ENCODE measurements at regions not wholly inside any gene's neighbourhood (a gene's known extent, or its start where the extent isn't known, plus 50 kb on each side); places are given as distances from the start of the nearest gene placed in this dataset.

DNA sequence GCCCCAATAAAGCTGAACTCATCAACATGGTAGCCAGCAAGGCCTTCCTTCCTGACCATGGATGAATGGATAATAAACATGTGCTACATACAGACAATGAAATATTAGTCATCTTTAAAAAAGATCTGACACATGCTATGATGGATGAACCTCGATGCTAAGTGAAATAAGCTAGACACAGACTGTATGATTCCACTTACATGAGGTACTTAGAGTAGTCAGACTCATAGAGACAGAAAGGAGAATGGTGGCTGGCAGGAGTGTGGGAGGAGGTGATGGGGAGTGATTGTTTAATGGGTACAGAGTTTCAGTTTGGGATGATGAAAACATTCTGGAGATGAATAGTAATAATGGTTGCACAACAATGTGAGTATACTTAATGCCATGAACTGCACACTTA, 114.1 kb upstream of the SORCS3 start:
- ChIA-PET CTCF (no interaction called here), POLR2A (no interaction called here)
- no peak for DNase-seq (ENCODE audit: extremely low spot score)
- no peak for TF ChIP-seq TARDBP (IDR thresholded peaks at IDR 0.05)
- no peak for TF ChIP-seq FOXK2 (IDR thresholded peaks at IDR 0.05)
- TF ChIP-seq, protein P1, sequence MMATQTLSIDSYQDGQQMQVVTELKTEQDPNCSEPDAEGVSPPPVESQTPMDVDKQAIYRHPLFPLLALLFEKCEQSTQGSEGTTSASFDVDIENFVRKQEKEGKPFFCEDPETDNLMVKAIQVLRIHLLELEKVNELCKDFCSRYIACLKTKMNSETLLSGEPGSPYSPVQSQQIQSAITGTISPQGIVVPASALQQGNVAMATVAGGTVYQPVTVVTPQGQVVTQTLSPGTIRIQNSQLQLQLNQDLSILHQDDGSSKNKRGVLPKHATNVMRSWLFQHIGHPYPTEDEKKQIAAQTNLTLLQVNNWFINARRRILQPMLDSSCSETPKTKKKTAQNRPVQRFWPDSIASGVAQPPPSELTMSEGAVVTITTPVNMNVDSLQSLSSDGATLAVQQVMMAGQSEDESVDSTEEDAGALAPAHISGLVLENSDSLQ (IDR thresholded peaks at IDR 0.05) = no peak
- TF ChIP-seq SP1 (IDR thresholded peaks at IDR 0.05) = no peak
- TF ChIP-seq FOXA1 (IDR thresholded peaks at IDR 0.05) = no peak
- no peak for TF ChIP-seq NFRKB (IDR thresholded peaks at IDR 0.05)
- no peak for TF ChIP-seq ELF4 (IDR thresholded peaks at IDR 0.05)
- no peak for TF ChIP-seq SUZ12 (IDR thresholded peaks at IDR 0.05)
- TF ChIP-seq L3MBTL2 (conservative IDR thresholded peaks at IDR 0.05) = no peak
- TF ChIP-seq FOXM1 (IDR thresholded peaks at IDR 0.05; ENCODE audit: borderline replicate concordance) = no peak
- no peak for TF ChIP-seq LEF1 (IDR thresholded peaks at IDR 0.05; ENCODE audit: borderline replicate concordance)
- no peak for TF ChIP-seq ARNT (IDR thresholded peaks at IDR 0.05)
- TF ChIP-seq ZNF384 (IDR thresholded peaks at IDR 0.05) = no peak
- TF ChIP-seq CTBP1 (IDR thresholded peaks at IDR 0.05; ENCODE audit: borderline replicate concordance) = no peak
- no peak for TF ChIP-seq HDGF (IDR thresholded peaks at IDR 0.05; ENCODE audit: borderline replicate concordance)
- TF ChIP-seq BHLHE40 (IDR thresholded peaks at IDR 0.05; ENCODE audit: borderline replicate concordance) = no peak

DNA sequence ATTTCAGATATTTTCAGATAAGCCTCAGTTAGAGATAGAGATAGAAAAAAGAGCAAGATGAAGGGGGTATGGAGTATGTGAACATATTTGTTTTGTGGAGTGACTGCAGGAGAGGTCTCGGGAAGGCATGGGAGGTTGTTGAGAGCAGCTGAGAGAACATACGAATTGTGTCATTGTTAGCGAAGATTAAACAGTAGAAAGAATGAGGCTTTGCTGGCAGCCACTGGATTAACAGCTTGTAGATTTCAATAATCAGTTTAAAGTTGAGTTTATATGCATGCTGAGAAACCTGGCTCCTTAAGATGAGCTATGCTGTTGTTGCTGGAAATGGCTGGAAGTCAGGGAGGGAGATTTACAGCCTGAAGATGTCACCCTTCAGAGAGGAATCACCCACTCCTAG, 100.9 kb upstream of the SORCS3 start:
- POLR2A ChIA-PET = no interaction called here
- CTCF ChIA-PET = no interaction called here
- no peak for DNase-seq (ENCODE audit: extremely low spot score)
- TF ChIP-seq FOXK2 (IDR thresholded peaks at IDR 0.05) (no peak), SUZ12 (IDR thresholded peaks at IDR 0.05) (no peak), NFRKB (IDR thresholded peaks at IDR 0.05) (no peak)

DNA sequence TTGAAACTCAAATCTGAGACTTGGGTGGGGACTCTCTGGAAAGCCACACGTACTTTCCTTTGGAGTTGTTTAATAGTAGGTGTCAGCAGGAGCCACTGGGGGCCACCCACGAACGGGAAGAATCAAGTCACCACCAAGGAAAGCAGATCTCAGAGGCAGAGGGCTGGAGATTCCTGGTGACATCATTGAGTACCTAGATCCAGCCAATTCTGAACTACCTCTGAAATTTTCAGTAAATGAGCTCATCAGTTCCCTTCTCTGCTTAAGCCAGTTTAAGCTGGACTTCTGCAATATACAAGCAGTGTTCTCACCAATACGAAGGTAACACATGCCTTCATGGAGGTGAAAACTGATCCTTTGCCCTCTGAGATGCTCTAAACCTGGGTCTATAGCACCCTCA, 99.3 kb upstream of the SORCS3 start:
- ChIA-PET POLR2A (no interaction called here), CTCF (no interaction called here)
- TF ChIP-seq CTBP1 (IDR thresholded peaks at IDR 0.05; ENCODE audit: borderline replicate concordance) = no peak
- no peak for TF ChIP-seq SUZ12 (IDR thresholded peaks at IDR 0.05)
- no peak for TF ChIP-seq SP1 (IDR thresholded peaks at IDR 0.05)
- TF ChIP-seq FOXA1 (IDR thresholded peaks at IDR 0.05) = no peak
- TF ChIP-seq ELF4 (IDR thresholded peaks at IDR 0.05) = no peak
- TF ChIP-seq, protein P1 (IDR thresholded peaks at IDR 0.05) = no peak
- TF ChIP-seq BHLHE40 (IDR thresholded peaks at IDR 0.05; ENCODE audit: borderline replicate concordance) = no peak
- TF ChIP-seq LEF1 (IDR thresholded peaks at IDR 0.05; ENCODE audit: borderline replicate concordance) = no peak
- no peak for TF ChIP-seq L3MBTL2 (conservative IDR thresholded peaks at IDR 0.05)
- no peak for TF ChIP-seq NFRKB (IDR thresholded peaks at IDR 0.05)
- no peak for TF ChIP-seq HDGF (IDR thresholded peaks at IDR 0.05; ENCODE audit: borderline replicate concordance)
- TF ChIP-seq TARDBP (IDR thresholded peaks at IDR 0.05) = no peak
- no peak for DNase-seq (ENCODE audit: extremely low spot score)

DNA sequence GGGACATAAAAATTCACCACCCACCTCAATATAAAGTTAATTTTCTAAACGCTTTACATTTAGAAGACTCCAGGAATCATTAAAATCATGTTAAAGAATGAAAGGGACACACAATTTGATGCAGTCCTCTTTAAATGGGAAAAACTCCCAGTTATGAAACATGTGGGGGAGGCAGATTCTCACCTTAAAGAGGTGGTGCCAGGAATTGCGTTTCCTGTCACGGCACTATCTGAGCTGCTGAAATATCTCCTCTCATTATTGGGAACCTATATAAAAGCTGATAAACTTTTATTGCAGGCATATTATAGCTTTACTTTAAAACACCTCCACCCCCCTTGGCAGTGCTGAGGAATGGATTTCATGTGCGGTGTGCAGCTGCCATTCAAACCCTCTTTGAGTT, 94.8 kb upstream of the SORCS3 start:
- TF ChIP-seq, protein P1 (IDR thresholded peaks at IDR 0.05) = no peak
- TF ChIP-seq CTBP1 (IDR thresholded peaks at IDR 0.05; ENCODE audit: borderline replicate concordance) (no peak), ELF4 (IDR thresholded peaks at IDR 0.05) (no peak), ARNT (IDR thresholded peaks at IDR 0.05) (no peak), L3MBTL2 (conservative IDR thresholded peaks at IDR 0.05) (no peak), TARDBP (IDR thresholded peaks at IDR 0.05) (no peak), SUZ12 (IDR thresholded peaks at IDR 0.05) (no peak), FOXA1 (IDR thresholded peaks at IDR 0.05) (no peak), HDGF (IDR thresholded peaks at IDR 0.05; ENCODE audit: borderline replicate concordance) (no peak), FOXM1 (IDR thresholded peaks at IDR 0.05; ENCODE audit: borderline replicate concordance) (no peak), ZNF384 (IDR thresholded peaks at IDR 0.05) (no peak), BHLHE40 (IDR thresholded peaks at IDR 0.05; ENCODE audit: borderline replicate concordance) (no peak), FOXK2 (IDR thresholded peaks at IDR 0.05) (no peak), SP1 (IDR thresholded peaks at IDR 0.05) (no peak), NFRKB (IDR thresholded peaks at IDR 0.05) (no peak)
- POLR2A ChIA-PET = no interaction called here
- DNase-seq (ENCODE audit: extremely low spot score) = no peak
- CTCF ChIA-PET = no interaction called here

DNA sequence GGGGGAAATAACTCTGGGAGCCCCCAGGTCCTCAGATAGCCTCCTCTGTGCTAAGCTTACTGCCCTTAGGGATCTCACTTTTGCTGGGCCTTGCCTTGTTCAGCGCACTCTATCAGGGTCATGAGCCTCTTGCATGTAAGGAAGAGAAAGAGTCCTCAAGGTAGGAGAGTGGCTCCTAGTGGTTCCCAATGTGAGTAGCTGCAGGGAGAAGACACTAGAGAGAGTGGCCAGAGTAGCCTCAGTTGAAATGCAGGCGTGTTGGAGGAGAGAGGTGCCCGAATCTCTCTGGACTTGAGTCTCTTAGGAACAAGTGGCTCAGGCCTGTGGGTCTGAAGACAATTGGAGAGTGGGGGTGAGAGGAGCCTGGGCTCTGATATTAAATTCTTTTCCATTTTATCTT, 94.3 kb upstream of the SORCS3 start:
- ChIA-PET POLR2A (no interaction called here), CTCF (no interaction called here)
- TF ChIP-seq FOXA1 (IDR thresholded peaks at IDR 0.05) = no peak
- TF ChIP-seq BHLHE40 (IDR thresholded peaks at IDR 0.05; ENCODE audit: borderline replicate concordance) = no peak
- no peak for TF ChIP-seq CTBP1 (IDR thresholded peaks at IDR 0.05; ENCODE audit: borderline replicate concordance)
- no peak for TF ChIP-seq ELF4 (IDR thresholded peaks at IDR 0.05)
- TF ChIP-seq, protein P1 (IDR thresholded peaks at IDR 0.05) = no peak
- no peak for TF ChIP-seq L3MBTL2 (conservative IDR thresholded peaks at IDR 0.05)
- TF ChIP-seq FOXK2 (IDR thresholded peaks at IDR 0.05) = no peak
- no peak for TF ChIP-seq SP1 (IDR thresholded peaks at IDR 0.05)
- no peak for TF ChIP-seq FOXM1 (IDR thresholded peaks at IDR 0.05; ENCODE audit: borderline replicate concordance)
- no peak for TF ChIP-seq SUZ12 (IDR thresholded peaks at IDR 0.05)
- no peak for TF ChIP-seq NFRKB (IDR thresholded peaks at IDR 0.05)
- no peak for TF ChIP-seq ARNT (IDR thresholded peaks at IDR 0.05)
- no peak for TF ChIP-seq ZNF384 (IDR thresholded peaks at IDR 0.05)
- TF ChIP-seq HDGF (IDR thresholded peaks at IDR 0.05; ENCODE audit: borderline replicate concordance) = no peak
- TF ChIP-seq LEF1 (IDR thresholded peaks at IDR 0.05; ENCODE audit: borderline replicate concordance) = no peak
- no peak for TF ChIP-seq TARDBP (IDR thresholded peaks at IDR 0.05)
- no peak for DNase-seq (ENCODE audit: extremely low spot score)

DNA sequence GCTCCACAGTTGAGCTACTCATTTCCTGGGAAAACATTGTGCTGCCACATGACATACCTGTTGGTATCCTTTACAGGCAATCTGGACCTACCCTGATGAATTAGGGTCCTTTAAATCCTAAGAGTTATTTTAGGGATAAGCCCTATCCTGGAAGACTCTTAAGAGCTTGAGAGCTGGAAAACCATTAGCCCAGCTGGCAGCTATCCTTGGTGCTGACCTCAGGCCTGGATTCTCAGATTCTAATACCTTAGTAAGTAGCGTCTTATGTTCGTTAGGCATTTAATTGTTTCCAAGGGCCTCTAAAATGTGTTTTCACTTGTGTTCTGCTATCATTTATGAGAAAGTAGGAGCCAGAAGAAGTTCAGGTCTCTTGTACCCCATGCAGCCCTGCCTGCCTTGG, 93.0 kb upstream of the SORCS3 start:
- no peak for DNase-seq (ENCODE audit: extremely low spot score)
- POLR2A ChIA-PET = no interaction called here
- TF ChIP-seq SUZ12 (IDR thresholded peaks at IDR 0.05) (no peak), ARNT (IDR thresholded peaks at IDR 0.05) (no peak), TARDBP (IDR thresholded peaks at IDR 0.05) (no peak), FOXK2 (IDR thresholded peaks at IDR 0.05) (no peak), ELF4 (IDR thresholded peaks at IDR 0.05) (no peak), FOXM1 (IDR thresholded peaks at IDR 0.05; ENCODE audit: borderline replicate concordance) (no peak), HDGF (IDR thresholded peaks at IDR 0.05; ENCODE audit: borderline replicate concordance) (no peak), BHLHE40 (IDR thresholded peaks at IDR 0.05; ENCODE audit: borderline replicate concordance) (no peak), SP1 (IDR thresholded peaks at IDR 0.05) (no peak), ZNF384 (IDR thresholded peaks at IDR 0.05) (no peak), FOXA1 (IDR thresholded peaks at IDR 0.05) (no peak), L3MBTL2 (conservative IDR thresholded peaks at IDR 0.05) (no peak), CTBP1 (IDR thresholded peaks at IDR 0.05; ENCODE audit: borderline replicate concordance) (no peak)
- TF ChIP-seq, protein P1 (IDR thresholded peaks at IDR 0.05) = no peak
- CTCF ChIA-PET = no interaction called here

Data from HEK293T (cell line).